ENCODE measurements at regions not wholly inside any gene's neighbourhood (a gene's known extent, or its start where the extent isn't known, plus 50 kb on each side); places are given as distances from the start of the nearest gene placed in this dataset.

DNA sequence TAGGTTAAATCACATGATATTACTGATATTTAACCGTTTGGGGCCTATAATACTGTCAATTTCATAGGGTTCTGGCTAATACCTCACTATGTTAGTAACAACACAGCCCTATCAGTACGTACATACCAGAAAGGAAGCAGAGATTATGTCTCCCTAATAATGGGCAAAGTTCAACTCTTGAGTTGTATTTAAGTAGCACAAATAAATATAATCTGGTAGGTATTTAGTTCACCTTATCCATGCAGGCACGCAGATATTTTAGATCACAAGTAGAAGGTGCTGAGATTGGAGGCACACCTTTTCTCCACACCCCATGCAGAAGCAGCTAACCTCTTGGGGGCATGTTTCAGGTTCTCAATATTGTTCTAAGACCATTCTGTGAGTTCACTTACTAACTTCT lies 118.9 kb downstream of the IRS1 start:
- Histone ChIP-seq H3K27me3 (ENCODE audit: insufficient read depth, low read length, poor library complexity, severe bottlenecking) (no peaks in the 10 kb centered on the region), H3K4me1 (ENCODE audit: insufficient read depth, low read length) (no peaks in the 10 kb centered on the region), H3K36me3 (ENCODE audit: insufficient read depth, low read length) (no peaks in the 10 kb centered on the region), H3K27ac (ENCODE audit: low read depth, low read length) (no peak overlapping the region), H3K9me3 (ENCODE audit: low read length) (no peaks in the 10 kb centered on the region), H3K4me3 (ENCODE audit: low read length) (no peak overlapping the region)
- Mint-ChIP-seq H3K9me3 (no peaks in the 10 kb centered on the region), H3K4me3 (no peak overlapping the region), H3K27ac (no peak overlapping the region), H3K36me3 (no peaks in the 10 kb centered on the region), H3K4me1 (no peaks in the 10 kb centered on the region), H3K27me3 (peaks cover 2 to 9% of the 10 kb centered on the region in 2 donors)
- CTCF ChIA-PET: no interaction called here
- POLR2A ChIA-PET: no interaction called here
- DNase-seq: no peak

- Mint-ChIP-seq H3K4me1 (no peaks in the 10 kb centered on the region), H3K27ac (no peak overlapping the region), H3K27me3 (peaks cover 2 to 14% of the 10 kb centered on the region in 2 donors), H3K36me3 (no peaks in the 10 kb centered on the region), H3K9me3 (no peaks in the 10 kb centered on the region), H3K4me3 (no peak overlapping the region)
- Histone ChIP-seq H3K9me3 (ENCODE audit: low read length) (no peaks in the 10 kb centered on the region), H3K27me3 (ENCODE audit: insufficient read depth, low read length, poor library complexity, severe bottlenecking) (no peaks in the 10 kb centered on the region), H3K27ac (ENCODE audit: low read depth, low read length) (no peak overlapping the region), H3K4me1 (ENCODE audit: insufficient read depth, low read length) (no peaks in the 10 kb centered on the region), H3K36me3 (ENCODE audit: insufficient read depth, low read length) (no peaks in the 10 kb centered on the region), H3K4me3 (ENCODE audit: low read length) (no peak overlapping the region)
- no peak for DNase-seq
- CTCF ChIA-PET: no interaction called here
- POLR2A ChIA-PET: no interaction called here
Measured at GRCh38 chr2:226679389-226680065, 120.1 kb downstream of the IRS1 start.

- Histone ChIP-seq H3K27me3 (ENCODE audit: insufficient read depth, low read length, poor library complexity, severe bottlenecking) (no peaks in the 10 kb centered on the region), H3K36me3 (ENCODE audit: insufficient read depth, low read length) (no peaks in the 10 kb centered on the region), H3K27ac (ENCODE audit: low read depth, low read length) (no peak overlapping the region), H3K9me3 (ENCODE audit: low read length) (no peaks in the 10 kb centered on the region), H3K4me1 (ENCODE audit: insufficient read depth, low read length) (no peaks in the 10 kb centered on the region), H3K4me3 (ENCODE audit: low read length) (no peak overlapping the region)
- Mint-ChIP-seq H3K9me3 (peaks cover 0 to under 1% (median 0%) of the 10 kb centered on the region in 5 donors), H3K27ac (no peak overlapping the region), H3K27me3 (peaks cover 2 to 22% of the 10 kb centered on the region in 2 donors), H3K36me3 (no peaks in the 10 kb centered on the region), H3K4me3 (no peak overlapping the region), H3K4me1 (peaks cover 0 to under 1% (median under 1%) of the 10 kb centered on the region in 3 donors)
- DNase-seq: no peak
- ChIA-PET CTCF (no interaction called here), POLR2A (no interaction called here)
Measured at GRCh38 chr2:226678422-226678821, 121.2 kb downstream of the IRS1 start.

DNA sequence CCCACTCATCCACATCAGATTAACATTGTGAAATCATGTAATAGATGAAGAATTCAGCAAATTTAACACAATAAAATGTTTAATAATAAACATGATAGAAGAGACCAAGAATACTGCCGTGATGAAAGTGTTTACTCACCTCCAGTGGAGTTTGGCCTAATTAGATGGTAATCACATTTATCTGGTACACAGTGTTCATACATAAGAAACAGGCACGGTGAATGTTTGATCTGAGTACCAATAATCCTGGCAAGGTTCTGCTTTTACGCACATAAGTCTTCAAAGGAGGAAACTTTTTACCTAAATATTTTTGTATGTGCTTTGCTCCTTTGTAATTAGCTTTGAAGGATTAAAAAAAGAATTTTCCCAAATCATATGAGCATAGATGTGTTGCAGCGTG lies 122.5 kb downstream of the IRS1 start:
- no peaks in the 10 kb centered on the region for H3K36me3 Mint-ChIP-seq

GRCh38 chr2:226676618-226677017 lies 123.0 kb downstream of the IRS1 start:
- no peaks in the 10 kb centered on the region for H3K4me1 ChIP-seq (ENCODE audit: insufficient read depth, low read length)
- peaks cover 5 to 39% of the 10 kb centered on the region in 2 donors for H3K27me3 Mint-ChIP-seq
- no peak overlapping the region for H3K4me3 Mint-ChIP-seq
- no peaks in the 10 kb centered on the region for H3K27me3 ChIP-seq (ENCODE audit: insufficient read depth, low read length, poor library complexity, severe bottlenecking)
- no peak for DNase-seq
- no peak overlapping the region for H3K27ac ChIP-seq (ENCODE audit: low read depth, low read length)
- no peak overlapping the region for H3K4me3 ChIP-seq (ENCODE audit: low read length)
- ChIA-PET CTCF (no interaction called here), POLR2A (no interaction called here)
- peaks cover 0 to 7% (median 5%) of the 10 kb centered on the region in 3 donors for H3K4me1 Mint-ChIP-seq
- H3K9me3 Mint-ChIP-seq: peaks cover 0 to 3% (median 0%) of the 10 kb centered on the region in 5 donors
- H3K36me3 ChIP-seq (ENCODE audit: insufficient read depth, low read length): no peaks in the 10 kb centered on the region
- H3K9me3 ChIP-seq (ENCODE audit: low read length): no peaks in the 10 kb centered on the region
- no peak overlapping the region for H3K27ac Mint-ChIP-seq
- no peaks in the 10 kb centered on the region for H3K36me3 Mint-ChIP-seq

More for the DNA sequence above, 122.5 kb downstream of the IRS1 start:
- peaks cover under 1 to 34% of the 10 kb centered on the region in 2 donors for H3K27me3 Mint-ChIP-seq
- H3K27ac ChIP-seq (ENCODE audit: low read depth, low read length): no peak overlapping the region
- no peaks in the 10 kb centered on the region for H3K9me3 ChIP-seq (ENCODE audit: low read length)
- H3K4me1 ChIP-seq (ENCODE audit: insufficient read depth, low read length): no peaks in the 10 kb centered on the region
- H3K9me3 Mint-ChIP-seq: peaks cover 0 to 3% (median 0%) of the 10 kb centered on the region in 5 donors
- ChIA-PET CTCF (no interaction called here), POLR2A (no interaction called here)
- H3K4me1 Mint-ChIP-seq: peaks cover 0 to 7% (median 5%) of the 10 kb centered on the region in 3 donors
- no peak overlapping the region for H3K27ac Mint-ChIP-seq
- no peak for DNase-seq
- H3K4me3 ChIP-seq (ENCODE audit: low read length): no peak overlapping the region
- no peaks in the 10 kb centered on the region for H3K27me3 ChIP-seq (ENCODE audit: insufficient read depth, low read length, poor library complexity, severe bottlenecking)
- H3K36me3 ChIP-seq (ENCODE audit: insufficient read depth, low read length): no peaks in the 10 kb centered on the region
- H3K4me3 Mint-ChIP-seq: no peak overlapping the region

GRCh38 chr2:226674123-226674522 lies 125.5 kb downstream of the IRS1 start:
- H3K4me3 Mint-ChIP-seq: no peak overlapping the region
- no peaks in the 10 kb centered on the region for H3K4me1 ChIP-seq (ENCODE audit: insufficient read depth, low read length)
- ChIA-PET CTCF (no interaction called here), POLR2A (no interaction called here)
- peaks cover 0 to 3% (median 0%) of the 10 kb centered on the region in 5 donors for H3K9me3 Mint-ChIP-seq
- no peaks in the 10 kb centered on the region for H3K36me3 ChIP-seq (ENCODE audit: insufficient read depth, low read length)
- peaks cover 5 to 59% of the 10 kb centered on the region in 2 donors for H3K27me3 Mint-ChIP-seq
- H3K4me1 Mint-ChIP-seq: peaks cover 0 to 7% (median 5%) of the 10 kb centered on the region in 3 donors
- no peaks in the 10 kb centered on the region for H3K9me3 ChIP-seq (ENCODE audit: low read length)
- no peak for DNase-seq
- H3K36me3 Mint-ChIP-seq: no peaks in the 10 kb centered on the region
- no peak overlapping the region for H3K27ac ChIP-seq (ENCODE audit: low read depth, low read length)
- no peaks in the 10 kb centered on the region for H3K27me3 ChIP-seq (ENCODE audit: insufficient read depth, low read length, poor library complexity, severe bottlenecking)
- H3K4me3 ChIP-seq (ENCODE audit: low read length): no peak overlapping the region
- H3K27ac Mint-ChIP-seq: no peak overlapping the region

DNA sequence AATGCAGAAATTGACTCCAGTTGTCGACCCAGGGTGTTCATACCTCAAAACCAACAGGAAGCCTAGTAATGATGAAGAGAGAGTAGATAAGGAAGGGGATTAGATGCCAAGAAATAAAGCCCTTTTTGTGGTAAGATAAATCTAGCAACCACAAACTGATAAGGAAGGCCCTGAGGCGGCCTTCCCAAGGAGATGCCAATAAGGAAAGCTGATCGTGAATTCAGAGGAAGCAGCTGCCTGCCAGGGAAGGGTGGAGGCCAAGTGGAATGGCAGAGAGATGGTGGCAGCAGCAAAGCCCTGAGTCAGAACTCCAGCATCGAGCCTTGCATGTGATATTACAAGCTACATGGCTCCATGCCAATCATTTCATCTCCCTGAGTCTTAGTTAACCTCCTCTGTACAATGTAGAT lies 126.3 kb downstream of the IRS1 start:
- Histone ChIP-seq H3K4me1 (ENCODE audit: insufficient read depth, low read length) (no peaks in the 10 kb centered on the region), H3K36me3 (ENCODE audit: insufficient read depth, low read length) (no peaks in the 10 kb centered on the region), H3K9me3 (ENCODE audit: low read length) (no peaks in the 10 kb centered on the region), H3K27me3 (ENCODE audit: insufficient read depth, low read length, poor library complexity, severe bottlenecking) (no peaks in the 10 kb centered on the region), H3K27ac (ENCODE audit: low read depth, low read length) (no peak overlapping the region), H3K4me3 (ENCODE audit: low read length) (no peak overlapping the region)
- H3K9me3 Mint-ChIP-seq: peaks cover 0 to 3% (median 0%) of the 10 kb centered on the region in 5 donors
- H3K27me3 Mint-ChIP-seq: peaks cover 9 to 64% of the 10 kb centered on the region in 2 donors
- no peak overlapping the region for H3K4me3 Mint-ChIP-seq
- H3K4me1 Mint-ChIP-seq: peaks cover 0 to 7% (median 5%) of the 10 kb centered on the region in 3 donors
- ChIA-PET POLR2A (no interaction called here), CTCF (no interaction called here)
- no peak overlapping the region for H3K27ac Mint-ChIP-seq
- H3K36me3 Mint-ChIP-seq: no peaks in the 10 kb centered on the region
- DNase-seq: no peak

DNA sequence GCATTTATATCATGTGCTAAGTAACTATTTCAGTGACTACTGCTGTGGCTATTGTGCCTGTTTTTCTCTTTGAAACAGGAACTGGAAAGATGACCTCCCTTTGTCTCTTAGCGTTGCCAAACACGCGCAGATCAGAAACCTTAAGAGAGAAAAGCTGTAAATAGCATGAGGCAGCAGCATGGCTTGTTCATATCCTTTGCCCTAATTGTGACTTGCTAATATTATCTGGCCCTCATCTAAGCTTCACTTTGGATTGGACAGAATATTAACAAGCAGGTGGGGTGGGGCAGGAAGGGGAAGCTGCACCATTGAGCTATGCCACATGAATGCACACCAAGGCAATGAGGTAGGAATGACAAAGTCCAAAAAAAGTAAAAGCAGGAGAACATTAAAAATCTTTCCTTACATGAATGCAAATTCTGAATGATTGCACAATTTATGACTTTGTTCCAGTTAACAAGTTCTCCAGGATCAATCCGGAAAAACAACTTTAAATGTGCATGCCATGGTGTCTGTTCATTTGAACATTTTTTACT lies 128.4 kb downstream of the IRS1 start:
- Histone ChIP-seq H3K27me3 (ENCODE audit: insufficient read depth, low read length, poor library complexity, severe bottlenecking) (no peaks in the 10 kb centered on the region), H3K4me1 (ENCODE audit: insufficient read depth, low read length) (no peaks in the 10 kb centered on the region), H3K36me3 (ENCODE audit: insufficient read depth, low read length) (no peaks in the 10 kb centered on the region), H3K27ac (ENCODE audit: low read depth, low read length) (no peak overlapping the region), H3K9me3 (ENCODE audit: low read length) (no peaks in the 10 kb centered on the region), H3K4me3 (ENCODE audit: low read length) (no peak overlapping the region)
- Mint-ChIP-seq H3K9me3 (peaks cover 0 to 3% (median 0%) of the 10 kb centered on the region in 5 donors), H3K27ac (no peak overlapping the region), H3K27me3 (peaks cover 9 to 68% of the 10 kb centered on the region in 2 donors), H3K4me3 (no peak overlapping the region), H3K4me1 (peaks cover 0 to 7% (median 5%) of the 10 kb centered on the region in 3 donors), H3K36me3 (no peaks in the 10 kb centered on the region)
- POLR2A ChIA-PET: no interaction called here
- DNase-seq: no peak
- CTCF ChIA-PET: no interaction called here

Measured in CD8-positive, alpha-beta memory T cell (primary cell).